ENCODE measurements at regions not wholly inside any gene's neighbourhood (a gene's known extent, or its start where the extent isn't known, plus 50 kb on each side); places are given as distances from the start of the nearest gene placed in this dataset.

GRCh38 chr18:45231617-45232016 lies 383.7 kb upstream of the SLC14A2 start:
- no peak for DNase-seq

GRCh38 chr18:45232061-45232460 lies 383.2 kb upstream of the SLC14A2 start:
- DNase-seq = no peak

- DNase-seq = no peak
Measured at GRCh38 chr18:45236676-45237075, 378.6 kb upstream of the SLC14A2 start.

- no peak for DNase-seq
Measured at GRCh38 chr18:45237343-45238098, 377.8 kb upstream of the SLC14A2 start.

GRCh38 chr18:45241271-45241670 lies 374.0 kb upstream of the SLC14A2 start:
- no peak for DNase-seq

GRCh38 chr18:45241982-45242565 lies 373.2 kb upstream of the SLC14A2 start:
- no peak for DNase-seq

- no peak for DNase-seq
Measured at GRCh38 chr18:45243340-45244110, 371.8 kb upstream of the SLC14A2 start.

- DNase-seq = no peak
Measured at GRCh38 chr18:45245091-45245511, 370.2 kb upstream of the SLC14A2 start.

GRCh38 chr18:45248240-45248903 lies 366.9 kb upstream of the SLC14A2 start:
- DNase-seq = no peak

- DNase-seq = no peak
Measured at GRCh38 chr18:45249246-45249661, 366.0 kb upstream of the SLC14A2 start.

- DNase-seq = no peak
Measured at GRCh38 chr18:45250479-45250878, 364.8 kb upstream of the SLC14A2 start.

- DNase-seq = no peak
Measured at GRCh38 chr18:45251236-45251635, 364.0 kb upstream of the SLC14A2 start.

GRCh38 chr18:45252474-45252873 lies 362.8 kb upstream of the SLC14A2 start:
- no peak for DNase-seq

- DNase-seq = no peak
Measured at GRCh38 chr18:45253056-45253565, 362.2 kb upstream of the SLC14A2 start.

GRCh38 chr18:45253973-45254708 lies 361.1 kb upstream of the SLC14A2 start:
- DNase-seq = no peak

- no peak for DNase-seq
Measured at GRCh38 chr18:45254709-45255082, 360.6 kb upstream of the SLC14A2 start.

GRCh38 chr18:45255197-45255890 lies 359.9 kb upstream of the SLC14A2 start:
- no peak for DNase-seq

- DNase-seq = no peak
Measured at GRCh38 chr18:45260125-45260524, 355.2 kb upstream of the SLC14A2 start.

- no peak for DNase-seq
Measured at GRCh38 chr18:45266023-45266422, 349.3 kb upstream of the SLC14A2 start.

- DNase-seq = no peak
Measured at GRCh38 chr18:45267622-45268021, 347.7 kb upstream of the SLC14A2 start.

GRCh38 chr18:45268583-45268982 lies 346.7 kb upstream of the SLC14A2 start:
- no peak for DNase-seq

GRCh38 chr18:45270289-45270771 lies 344.9 kb upstream of the SLC14A2 start:
- no peak for DNase-seq

Data from stimulated activated CD4-positive, alpha-beta T cell treated with anti-CD3 and anti-CD28 coated beads, Interleukin-15, amount 100 ng/mL, for 24 hours (primary cell).